Upper lobe of left lung (tissue), 6 donors: ENCODE measurements at regions not wholly inside any gene's neighbourhood (a gene's known extent, or its start where the extent isn't known, plus 50 kb on each side); places are given as distances from the start of the nearest gene placed in this dataset.

Source experiments
- ATAC-seq, 2 donors: fragments of 200-7000 bp; cut with Tn5 transposase; one replicate each; pipeline ENCODE4 v1.9.1; 2022; ENCODE audit warnings: mild to moderate bottlenecking in 2 of 2, moderate library complexity in 2 of 2; ENCODE audit not compliant: low FRiP score in 2 of 2
- DNase-seq, 2 donors: peaks; one replicate each; pipeline ENCODE4 v3.0.0-alpha.2; 2019 to 2020
- H3K27ac ChIP-seq, 4 donors: fragments of 200-600 bp; sonication (generic); one replicate each; pipeline ENCODE4 v1.5.1; 2016 to 2019
- H3K27me3 ChIP-seq, 4 donors: fragments of 200-600 bp; sonication (generic); one replicate each; pipeline ENCODE4 v1.5.1; 2017 to 2019
- H3K36me3 ChIP-seq, 4 donors: fragments of 200-600 bp; sonication (generic); one replicate each; pipeline ENCODE4 v1.5.1; 2016 to 2019
- H3K4me1 ChIP-seq, 4 donors: fragments of 200-600 bp; sonication (generic); one replicate each; pipeline ENCODE4 v1.5.1; 2018 to 2019
- H3K4me3 ChIP-seq, 4 donors: fragments of 200-600 bp; sonication (generic); one replicate each; pipeline ENCODE4 v1.5.1; 2017 to 2019; ENCODE audit warnings: mild to moderate bottlenecking in 2 of 4, moderate library complexity in 1 of 4
- H3K9me3 ChIP-seq, 4 donors: fragments of 200-600 bp; sonication (generic); one replicate each; pipeline ENCODE4 v1.5.1; 2018 to 2019
- EP300 ChIP-seq, 4 donors: sonication (generic); formaldehyde crosslinking; IDR thresholded peaks; one replicate each; pipeline ENCODE4 v1.5.1; 2017; ENCODE audit warnings: antibody characterized with exemption in 4 of 4, control low read depth in 2 of 4
- POLR2A ChIP-seq, 4 donors: fragments of 450-650 bp; IDR thresholded peaks; one replicate each; pipeline ENCODE4 v1.5.1; 2016 to 2017; ENCODE audit warnings: antibody characterized with exemption in 4 of 4, mild to moderate bottlenecking in 2 of 4
- POLR2AphosphoS5 ChIP-seq, 2 donors: sonication (generic); formaldehyde crosslinking; IDR thresholded peaks; one replicate each; pipeline ENCODE4 v1.5.1; 2017; ENCODE audit warnings: antibody characterized with exemption in 2 of 2
- WGBS, 2 donors: methylation state at CpG; one replicate each; pipeline ENCODE4 v1.1.5; 2017 to 2018; 5-methylcytosine and 5-hydroxymethylcytosine counted together
- TF ChIP-seq, protein P1 (sequence below), 6 experiments: fragments of 450-650 bp in 4 of 6; fragments of 200-600 bp in 2 of 6; sonication (generic) in 2 of 6; IDR thresholded peaks; one replicate each; pipeline ENCODE4 v1.5.1; 2016 to 2019; ENCODE audit warnings: antibody characterized with exemption in 6 of 6
- donor health status: DM: no; HTN: no; CAD: no; lungs with moderate emphysema.
- donor health status: DM: no; HTN: yes; CAD: no; lungs with severe emphysema.

DNA sequence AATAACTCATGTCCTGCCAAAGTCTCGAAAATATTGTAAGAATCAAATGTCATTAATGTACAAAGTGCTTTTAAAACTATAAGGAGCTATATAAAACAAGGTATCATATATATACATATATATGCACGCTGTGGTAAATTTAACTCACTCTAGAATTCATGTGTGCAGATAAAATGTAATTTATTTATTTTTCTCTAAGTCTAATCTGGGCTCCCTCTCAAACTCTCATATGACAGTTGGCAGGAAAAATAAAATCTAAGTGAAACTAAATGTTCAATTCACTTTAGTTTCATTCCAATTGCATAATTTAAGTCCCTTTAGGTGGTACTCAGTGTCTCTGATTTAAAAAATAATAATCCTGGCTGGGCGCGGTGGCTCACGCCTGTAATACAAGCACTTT, 372.0 kb upstream of the DAB1 start:
- Histone ChIP-seq H3K4me3 (no peak overlapping the region), H3K27me3 (no peaks in the 10 kb centered on the region), H3K36me3 (no peaks in the 10 kb centered on the region), H3K4me1 (no peaks in the 10 kb centered on the region), H3K9me3 (no peaks in the 10 kb centered on the region), H3K27ac (no peak overlapping the region)
- no peak for DNase-seq
- ATAC-seq, result no peak
- TF ChIP-seq POLR2AphosphoS5 (IDR thresholded peaks at IDR 0.05), result no peak
- TF ChIP-seq POLR2A (IDR thresholded peaks at IDR 0.05), result no peak
- TF ChIP-seq, protein P1, sequence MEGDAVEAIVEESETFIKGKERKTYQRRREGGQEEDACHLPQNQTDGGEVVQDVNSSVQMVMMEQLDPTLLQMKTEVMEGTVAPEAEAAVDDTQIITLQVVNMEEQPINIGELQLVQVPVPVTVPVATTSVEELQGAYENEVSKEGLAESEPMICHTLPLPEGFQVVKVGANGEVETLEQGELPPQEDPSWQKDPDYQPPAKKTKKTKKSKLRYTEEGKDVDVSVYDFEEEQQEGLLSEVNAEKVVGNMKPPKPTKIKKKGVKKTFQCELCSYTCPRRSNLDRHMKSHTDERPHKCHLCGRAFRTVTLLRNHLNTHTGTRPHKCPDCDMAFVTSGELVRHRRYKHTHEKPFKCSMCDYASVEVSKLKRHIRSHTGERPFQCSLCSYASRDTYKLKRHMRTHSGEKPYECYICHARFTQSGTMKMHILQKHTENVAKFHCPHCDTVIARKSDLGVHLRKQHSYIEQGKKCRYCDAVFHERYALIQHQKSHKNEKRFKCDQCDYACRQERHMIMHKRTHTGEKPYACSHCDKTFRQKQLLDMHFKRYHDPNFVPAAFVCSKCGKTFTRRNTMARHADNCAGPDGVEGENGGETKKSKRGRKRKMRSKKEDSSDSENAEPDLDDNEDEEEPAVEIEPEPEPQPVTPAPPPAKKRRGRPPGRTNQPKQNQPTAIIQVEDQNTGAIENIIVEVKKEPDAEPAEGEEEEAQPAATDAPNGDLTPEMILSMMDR (IDR thresholded peaks at IDR 0.05), result no peak
- no peak for TF ChIP-seq EP300 (IDR thresholded peaks at IDR 0.05)
- 92 to 93% methylated on average over 5 of the region's 5 CpGs for WGBS, 2 donors

- no peaks in the 10 kb centered on the region for H3K9me3 ChIP-seq
- no peaks in the 10 kb centered on the region for H3K4me1 ChIP-seq
- no peaks in the 10 kb centered on the region for H3K27me3 ChIP-seq
- H3K36me3 ChIP-seq, result no peaks in the 10 kb centered on the region
- no peak overlapping the region for H3K27ac ChIP-seq
- WGBS, 2 donors, result 70 to 78% methylated on average over 2 of the region's 2 CpGs
- TF ChIP-seq, protein P1 (IDR thresholded peaks at IDR 0.05), result no peak
- TF ChIP-seq EP300 (IDR thresholded peaks at IDR 0.05) (no peak), POLR2A (IDR thresholded peaks at IDR 0.05) (no peak), POLR2AphosphoS5 (IDR thresholded peaks at IDR 0.05) (no peak)
- H3K4me3 ChIP-seq, result no peak overlapping the region
- DNase-seq (no peak), ATAC-seq (no peak)
Measured at GRCh38 chr1:57794078-57794477, 370.2 kb upstream of the DAB1 start.

- no peak for DNase-seq
- Histone ChIP-seq H3K4me1 (no peaks in the 10 kb centered on the region), H3K4me3 (no peak overlapping the region), H3K36me3 (no peaks in the 10 kb centered on the region), H3K9me3 (no peaks in the 10 kb centered on the region), H3K27ac (no peak overlapping the region), H3K27me3 (no peaks in the 10 kb centered on the region)
- 79 to 84% methylated on average over 3 of the region's 3 CpGs for WGBS, 2 donors
- TF ChIP-seq EP300 (IDR thresholded peaks at IDR 0.05) (no peak), POLR2AphosphoS5 (IDR thresholded peaks at IDR 0.05) (no peak), POLR2A (IDR thresholded peaks at IDR 0.05) (no peak)
- TF ChIP-seq, protein P1 (IDR thresholded peaks at IDR 0.05), result no peak
- no peak for ATAC-seq
Measured at GRCh38 chr1:57791497-57791896, 367.6 kb upstream of the DAB1 start.

GRCh38 chr1:57789936-57790335, 366.1 kb upstream of the DAB1 start:
- TF ChIP-seq EP300 (IDR thresholded peaks at IDR 0.05), result no peak
- no peak for TF ChIP-seq POLR2A (IDR thresholded peaks at IDR 0.05)
- TF ChIP-seq, protein P1 (IDR thresholded peaks at IDR 0.05), result no peak
- TF ChIP-seq POLR2AphosphoS5 (IDR thresholded peaks at IDR 0.05), result no peak
- no peak overlapping the region for H3K27ac ChIP-seq
- no peak overlapping the region for H3K4me3 ChIP-seq
- peak in 1 of 2 donors; percentile 37 for ATAC-seq
- no peaks in the 10 kb centered on the region for H3K36me3 ChIP-seq
- H3K27me3 ChIP-seq, result no peaks in the 10 kb centered on the region
- DNase-seq, result no peak
- WGBS, 2 donors, result 81 to 88% methylated on average over 5 of the region's 5 CpGs
- no peaks in the 10 kb centered on the region for H3K4me1 ChIP-seq
- H3K9me3 ChIP-seq, result no peaks in the 10 kb centered on the region

DNA sequence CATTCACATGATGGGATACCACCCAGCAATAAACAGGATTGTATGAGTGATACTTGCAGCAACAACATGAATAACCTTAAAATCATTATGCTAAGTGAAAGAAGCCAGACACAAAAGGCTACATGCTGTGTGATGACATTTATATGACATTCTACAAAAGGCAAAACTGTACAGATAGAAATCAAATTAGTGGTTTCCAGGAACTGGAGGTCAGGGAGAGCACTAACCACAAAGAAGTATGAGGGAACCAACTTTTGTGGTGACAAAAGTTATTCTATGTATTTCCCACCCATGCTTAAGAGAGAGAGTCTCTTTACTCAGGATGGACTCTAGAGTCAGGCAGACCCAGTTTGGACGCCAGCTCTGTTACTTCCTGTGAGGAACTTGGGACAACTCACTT, 364.5 kb upstream of the DAB1 start:
- Histone ChIP-seq H3K4me3 (no peak overlapping the region), H3K27ac (no peak overlapping the region), H3K27me3 (no peaks in the 10 kb centered on the region), H3K36me3 (no peaks in the 10 kb centered on the region), H3K4me1 (no peaks in the 10 kb centered on the region), H3K9me3 (no peaks in the 10 kb centered on the region)
- ATAC-seq (no peak), DNase-seq (no peak)
- no peak for TF ChIP-seq POLR2A (IDR thresholded peaks at IDR 0.05)
- no peak for TF ChIP-seq POLR2AphosphoS5 (IDR thresholded peaks at IDR 0.05)
- no peak for TF ChIP-seq EP300 (IDR thresholded peaks at IDR 0.05)
- TF ChIP-seq, protein P1 (IDR thresholded peaks at IDR 0.05), result no peak
- 26 to 35% methylated on average over 1 of the region's 1 CpG for WGBS, 2 donors
